ENCODE measurements at regions not wholly inside any gene's neighbourhood (a gene's known extent, or its start where the extent isn't known, plus 50 kb on each side); places are given as distances from the start of the nearest gene placed in this dataset.

GRCh38 chr10:57053530-57053929, 692.5 kb upstream of the ZWINT start:
- Mint-ChIP-seq H3K27me3 (ENCODE audit: insufficient read depth, low read depth, poor library complexity) (peaks cover 2% of the 10 kb centered on the region), H3K27ac (no peak overlapping the region), H3K9me3 (no peaks in the 10 kb centered on the region; the same call in 2 of the 3 replicates), H3K4me3 (no peak overlapping the region), H3K4me1 (no peaks in the 10 kb centered on the region), H3K36me3 (ENCODE audit: low read depth) (no peaks in the 10 kb centered on the region)
- H3K36me3 ChIP-seq (ENCODE audit: insufficient read depth), result no peaks in the 10 kb centered on the region
- no peaks in the 10 kb centered on the region for H3K79me2 ChIP-seq (replicated peaks; ENCODE audit: insufficient read depth)
- H4K20me1 ChIP-seq (replicated peaks; ENCODE audit: insufficient read depth), result no peaks in the 10 kb centered on the region
- no peaks in the 10 kb centered on the region for H3K27me3 ChIP-seq (ENCODE audit: insufficient read depth)
- no peak overlapping the region for H2AFZ ChIP-seq
- H3K27ac ChIP-seq (ENCODE audit: low read depth), result no peak overlapping the region
- H3K9me2 ChIP-seq (ENCODE audit: insufficient read depth), result 0 out of 2 replicates have a peak, but pooled peaks cover 10% of the 10 kb centered on the region
- TF ChIP-seq ETS1 (IDR thresholded peaks at IDR 0.05) (no peak), CREB1 (CRISPR knock-in tag; IDR thresholded peaks at IDR 0.05; ENCODE audit: low read depth) (no peak), ZNF114 (CRISPR knock-in tag; IDR thresholded peaks at IDR 0.05) (no peak), JUNB (IDR thresholded peaks at IDR 0.05; ENCODE audit: unreplicated experiment) (no peak), EZH2phosphoT487 (IDR thresholded peaks at IDR 0.05; ENCODE audit: unreplicated experiment) (no peak), EZH2 (IDR thresholded peaks at IDR 0.05; ENCODE audit: low read depth, unreplicated experiment) (no peak), ZNF462 (CRISPR knock-in tag; IDR thresholded peaks at IDR 0.05) (no peak), NANOG (IDR thresholded peaks at IDR 0.05; ENCODE audit: borderline replicate concordance) (no peak)
- H3F3A ChIP-seq (replicated peaks; ENCODE audit: low read depth), result no peaks in the 10 kb centered on the region
- no peaks in the 10 kb centered on the region for H3K4me1 ChIP-seq (ENCODE audit: insufficient read depth)
- ATAC-seq (no peak), DNase-seq (ENCODE audit: low spot score) (no peak)
- H3K4me2 ChIP-seq, result no peak overlapping the region
- no peak overlapping the region for H3K4me3 ChIP-seq
